HEK293T (cell line): ENCODE measurements at regions not wholly inside any gene's neighbourhood (a gene's known extent, or its start where the extent isn't known, plus 50 kb on each side); places are given as distances from the start of the nearest gene placed in this dataset.

ENCODE experiments used
- ELF4 ChIP-seq: fragments of 450-650 bp; IDR thresholded peaks from 2 replicates; pipeline ENCODE4 v1.6.1; 2017; ENCODE audit warnings: antibody characterized with exemption
- FOXA1 ChIP-seq: fragments of 450-650 bp; IDR thresholded peaks from 2 replicates; pipeline ENCODE4 v1.6.1; 2016; ENCODE audit warnings: mild to moderate bottlenecking
- FOXK2 ChIP-seq: fragments of 450-650 bp; IDR thresholded peaks from 2 replicates; pipeline ENCODE4 v1.6.1; 2016; ENCODE audit warnings: mild to moderate bottlenecking
- NFRKB ChIP-seq: fragments of 450-650 bp; IDR thresholded peaks from 2 replicates; pipeline ENCODE4 v1.6.1; 2016; ENCODE audit warnings: mild to moderate bottlenecking, moderate library complexity
- SUZ12 ChIP-seq: fragments of 450-650 bp; IDR thresholded peaks from 2 replicates; pipeline ENCODE4 v1.6.1; 2016; ENCODE audit warnings: mild to moderate bottlenecking

DNA sequence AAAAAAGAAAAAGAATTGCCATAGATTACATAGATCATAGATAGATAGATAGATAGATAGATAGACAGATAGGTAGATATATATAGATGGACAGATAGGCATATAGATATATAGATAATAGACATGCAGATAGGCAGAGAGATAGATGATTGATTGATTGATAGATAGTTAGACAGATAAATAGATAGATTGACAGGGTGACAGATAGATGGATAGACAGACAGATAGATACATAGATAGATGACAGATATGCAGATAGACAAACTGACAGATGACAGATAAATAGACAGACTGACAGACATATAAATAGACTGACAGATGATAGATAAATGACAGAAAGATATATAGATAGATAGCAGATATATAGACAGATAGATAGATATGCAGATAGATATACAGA lies 474.0 kb downstream of the IRS2 start:
- TF ChIP-seq SUZ12 = no peak
- TF ChIP-seq ELF4 = no peak
- TF ChIP-seq FOXK2 = no peak
- TF ChIP-seq NFRKB = no peak
- no peak for TF ChIP-seq FOXA1
